GM12878 (cell line): ENCODE measurements at regions not wholly inside any gene's neighbourhood (a gene's known extent, or its start where the extent isn't known, plus 50 kb on each side); places are given as distances from the start of the nearest gene placed in this dataset.

Experiments used
- CEBPB ChIP-seq, 2 experiments: fragments of 150-350 bp in 1 of 2; IDR thresholded peaks; 2 replicates each; pipeline ENCODE4 v1.6.1; 2012 to 2014; ENCODE audit warnings: low read depth in 2 of 2, low read length in 2 of 2, borderline replicate concordance in 1 of 2, inconsistent platforms in 1 of 2
- NFXL1 ChIP-seq: fragments of 450-650 bp; IDR thresholded peaks from 2 replicates; pipeline ENCODE4 v1.6.1; 2017; ENCODE audit warnings: antibody characterized with exemption, mild to moderate bottlenecking, borderline replicate concordance

DNA sequence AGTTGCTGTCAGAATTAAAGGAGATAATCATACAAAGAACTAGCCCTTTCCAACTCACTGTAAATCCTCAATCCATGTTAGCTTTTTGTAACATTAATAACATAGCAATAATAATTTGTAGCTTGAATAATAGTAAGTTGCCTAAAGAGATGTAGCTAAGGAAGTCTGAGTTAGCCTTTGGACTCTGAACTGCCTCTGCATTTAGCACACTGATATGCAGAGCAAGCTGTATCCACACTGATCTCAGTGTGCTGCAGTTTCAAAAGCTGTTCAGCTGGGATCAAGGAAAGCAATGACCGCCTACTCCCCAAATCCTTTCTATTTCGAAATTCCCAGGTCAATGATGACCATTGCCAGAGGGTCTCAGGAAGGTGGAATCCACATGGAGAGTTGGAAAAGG lies 99.3 kb upstream of the IFNG-AS1 start:
- TF ChIP-seq NFXL1 (no peak), CEBPB (IDR thresholded peaks at IDR 0.05; ENCODE audit: borderline replicate concordance in 1 of 2, low read depth in 2 of 2, low read length in 2 of 2) (no peak)
